WTC11 (cell line): ENCODE measurements at regions not wholly inside any gene's neighbourhood (a gene's known extent, or its start where the extent isn't known, plus 50 kb on each side); places are given as distances from the start of the nearest gene placed in this dataset.

ENCODE experiments used
- ATAC-seq: fragments of 200-7000 bp; cut with Tn5 transposase; 2 replicates; pipeline ENCODE4 v1.10.0; 2021; ENCODE audit warnings: mild to moderate bottlenecking, moderate library complexity
- CTCF ChIA-PET: fragments of 300-600 bp; sonication (Branson Sonifier 250); formaldehyde crosslinking; loops from one replicate; lab custom pipeline; 2021; ENCODE audit warnings: antibody characterized with exemption; lab: Charles Lee
- POLR2A ChIA-PET: fragments of 350-600 bp; sonication (Branson Sonifier 250); formaldehyde crosslinking; loops from one replicate; lab custom pipeline; 2021; ENCODE audit warnings: antibody characterized with exemption; lab: Charles Lee
- DNase-seq: peaks from one replicate; pipeline ENCODE4 v3.0.0; 2021; ENCODE audit warnings: low spot score
- H3K27ac Mint-ChIP-seq: 2 replicates; pipeline ENCODE4 v1.8.0; 2021; ENCODE audit warnings: mixed read lengths
- H3K27me3 Mint-ChIP-seq: 2 replicates; pipeline ENCODE4 v1.8.0; 2021; ENCODE audit warnings: low read depth, mild to moderate bottlenecking, moderate library complexity, mixed read lengths
- H3K36me3 Mint-ChIP-seq: 2 replicates; pipeline ENCODE4 v1.8.0; 2021; ENCODE audit warnings: mixed read lengths
- H3K4me1 Mint-ChIP-seq: 2 replicates; pipeline ENCODE4 v1.8.0; 2022; ENCODE audit warnings: mixed read lengths
- H3K4me3 Mint-ChIP-seq: 2 replicates; pipeline ENCODE4 v1.8.0; 2021; ENCODE audit warnings: mild to moderate bottlenecking, moderate library complexity, mixed read lengths
- H3K9me3 Mint-ChIP-seq: 2 replicates; pipeline ENCODE4 v1.8.0; 2021; ENCODE audit warnings: mixed read lengths
- CREB1 ChIP-seq: sonication (generic); formaldehyde crosslinking; IDR thresholded peaks from 2 replicates; pipeline ENCODE4 v1.8.0; 2023; ENCODE audit warnings: mild to moderate bottlenecking, missing genetic modification reagents
- ESRRA ChIP-seq: sonication (generic); formaldehyde crosslinking; IDR thresholded peaks from 2 replicates; pipeline ENCODE4 v1.8.1; 2022; ENCODE audit warnings: mild to moderate bottlenecking, missing genetic modification reagents, borderline replicate concordance
- FOXP1 ChIP-seq: sonication (generic); formaldehyde crosslinking; IDR thresholded peaks from 2 replicates; pipeline ENCODE4 v1.8.0; 2022; ENCODE audit warnings: missing genetic modification reagents, mild to moderate bottlenecking, moderate library complexity, borderline replicate concordance
- KAT7 ChIP-seq: sonication (generic); formaldehyde crosslinking; IDR thresholded peaks from 2 replicates; pipeline ENCODE4 v1.8.1; 2023; ENCODE audit warnings: missing genetic modification reagents, mild to moderate bottlenecking, borderline replicate concordance
- MXD4 ChIP-seq: fragments of 250-450 bp; sonication (Bioruptor Pico); IDR thresholded peaks from 2 replicates; pipeline ENCODE4 v1.8.0; 2021; ENCODE audit warnings: mild to moderate bottlenecking, moderate library complexity, borderline replicate concordance
- NR1H2 ChIP-seq: sonication (generic); formaldehyde crosslinking; IDR thresholded peaks from 2 replicates; pipeline ENCODE4 v1.9.0; 2021; ENCODE audit warnings: mild to moderate bottlenecking, moderate library complexity, missing genetic modification reagents
- SMAD3 ChIP-seq: sonication (generic); formaldehyde crosslinking; IDR thresholded peaks from 2 replicates; pipeline ENCODE4 v1.8.0; 2022; ENCODE audit warnings: missing genetic modification reagents, mild to moderate bottlenecking, borderline replicate concordance
- SP1 ChIP-seq: sonication (generic); formaldehyde crosslinking; conservative IDR thresholded peaks from 2 replicates; pipeline ENCODE4 v1.8.1; 2022; ENCODE audit warnings: missing genetic modification reagents
- TCF7 ChIP-seq: sonication (generic); formaldehyde crosslinking; IDR thresholded peaks from 2 replicates; pipeline ENCODE4 v1.8.0; 2022; ENCODE audit warnings: mild to moderate bottlenecking, low read depth, missing genetic modification reagents, moderate library complexity
- TEAD1 ChIP-seq: sonication (generic); formaldehyde crosslinking; IDR thresholded peaks from 2 replicates; pipeline ENCODE4 v1.8.0; 2022; ENCODE audit warnings: mild to moderate bottlenecking, missing genetic modification reagents
- TF ChIP-seq, protein P1 (sequence below): sonication (generic); formaldehyde crosslinking; IDR thresholded peaks from 2 replicates; pipeline ENCODE4 v1.8.1; 2023; ENCODE audit warnings: mild to moderate bottlenecking, missing genetic modification reagents, borderline replicate concordance
- TF ChIP-seq, protein P2 (sequence below): sonication (generic); formaldehyde crosslinking; IDR thresholded peaks from 2 replicates; pipeline ENCODE4 v1.8.0; 2022; ENCODE audit warnings: mild to moderate bottlenecking, missing genetic modification reagents
- TF ChIP-seq, protein P3 (sequence below): fragments of 250-450 bp; sonication (Bioruptor Pico); IDR thresholded peaks from 2 replicates; pipeline ENCODE4 v1.9.0; 2021; ENCODE audit warnings: mild to moderate bottlenecking
- TF ChIP-seq, protein P4 (sequence below): fragments of 250-450 bp; sonication (Bioruptor Pico); IDR thresholded peaks from 2 replicates; pipeline ENCODE4 v1.9.0; 2021; ENCODE audit warnings: mild to moderate bottlenecking
- TF ChIP-seq, protein P5 (sequence below): sonication (generic); formaldehyde crosslinking; IDR thresholded peaks from 2 replicates; pipeline ENCODE4 v1.8.1; 2023; ENCODE audit warnings: mild to moderate bottlenecking, missing genetic modification reagents
- TF ChIP-seq, protein P6 (sequence below): fragments of 250-450 bp; sonication (Bioruptor Pico); IDR thresholded peaks from 2 replicates; pipeline ENCODE4 v1.9.0; 2021; ENCODE audit warnings: moderate library complexity, mild to moderate bottlenecking, inconsistent platforms, borderline replicate concordance
- TF ChIP-seq, protein P7 (sequence below): sonication (generic); formaldehyde crosslinking; IDR thresholded peaks from 2 replicates; pipeline ENCODE4 v1.8.1; 2023; ENCODE audit warnings: mild to moderate bottlenecking, missing genetic modification reagents
- TF ChIP-seq, protein P8 (sequence below): sonication (generic); formaldehyde crosslinking; IDR thresholded peaks from 2 replicates; pipeline ENCODE4 v1.8.0; 2023; ENCODE audit warnings: missing genetic modification reagents
- TF ChIP-seq, protein P9 (sequence below): sonication (generic); formaldehyde crosslinking; IDR thresholded peaks from 2 replicates; pipeline ENCODE4 v1.8.0; 2022; ENCODE audit warnings: mild to moderate bottlenecking, missing genetic modification reagents

DNA sequence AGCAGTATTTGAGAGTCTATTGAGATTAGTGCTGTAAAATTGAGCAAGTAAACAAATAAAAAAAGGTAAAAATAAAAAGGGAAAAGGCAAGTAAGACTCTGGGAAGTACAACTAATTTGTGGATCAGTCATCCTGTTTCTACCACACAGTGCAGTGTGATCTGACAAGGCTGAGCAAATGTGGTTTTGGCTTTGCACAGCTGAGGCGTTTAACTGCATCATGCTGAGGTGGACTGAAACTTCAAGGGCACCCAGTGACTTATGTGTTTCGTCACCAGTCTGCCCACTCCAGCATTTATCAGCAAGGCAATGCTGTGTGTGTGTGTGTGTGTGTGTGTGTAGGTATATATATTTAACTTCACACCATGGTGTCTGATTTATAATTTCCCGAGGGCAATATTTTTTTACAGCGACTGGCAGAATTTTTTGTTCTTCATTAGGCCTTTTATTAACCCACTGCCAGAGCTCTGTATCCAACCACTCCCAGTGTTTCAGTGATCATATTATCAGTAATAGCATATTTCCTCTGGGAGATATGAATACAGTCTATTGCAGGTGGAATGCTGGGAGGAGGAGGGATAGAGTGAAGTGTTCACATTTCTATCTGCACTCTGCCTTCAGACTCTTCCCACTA is 131.5 kb upstream of the SATB1 start (continued):
- TF ChIP-seq, protein P1, sequence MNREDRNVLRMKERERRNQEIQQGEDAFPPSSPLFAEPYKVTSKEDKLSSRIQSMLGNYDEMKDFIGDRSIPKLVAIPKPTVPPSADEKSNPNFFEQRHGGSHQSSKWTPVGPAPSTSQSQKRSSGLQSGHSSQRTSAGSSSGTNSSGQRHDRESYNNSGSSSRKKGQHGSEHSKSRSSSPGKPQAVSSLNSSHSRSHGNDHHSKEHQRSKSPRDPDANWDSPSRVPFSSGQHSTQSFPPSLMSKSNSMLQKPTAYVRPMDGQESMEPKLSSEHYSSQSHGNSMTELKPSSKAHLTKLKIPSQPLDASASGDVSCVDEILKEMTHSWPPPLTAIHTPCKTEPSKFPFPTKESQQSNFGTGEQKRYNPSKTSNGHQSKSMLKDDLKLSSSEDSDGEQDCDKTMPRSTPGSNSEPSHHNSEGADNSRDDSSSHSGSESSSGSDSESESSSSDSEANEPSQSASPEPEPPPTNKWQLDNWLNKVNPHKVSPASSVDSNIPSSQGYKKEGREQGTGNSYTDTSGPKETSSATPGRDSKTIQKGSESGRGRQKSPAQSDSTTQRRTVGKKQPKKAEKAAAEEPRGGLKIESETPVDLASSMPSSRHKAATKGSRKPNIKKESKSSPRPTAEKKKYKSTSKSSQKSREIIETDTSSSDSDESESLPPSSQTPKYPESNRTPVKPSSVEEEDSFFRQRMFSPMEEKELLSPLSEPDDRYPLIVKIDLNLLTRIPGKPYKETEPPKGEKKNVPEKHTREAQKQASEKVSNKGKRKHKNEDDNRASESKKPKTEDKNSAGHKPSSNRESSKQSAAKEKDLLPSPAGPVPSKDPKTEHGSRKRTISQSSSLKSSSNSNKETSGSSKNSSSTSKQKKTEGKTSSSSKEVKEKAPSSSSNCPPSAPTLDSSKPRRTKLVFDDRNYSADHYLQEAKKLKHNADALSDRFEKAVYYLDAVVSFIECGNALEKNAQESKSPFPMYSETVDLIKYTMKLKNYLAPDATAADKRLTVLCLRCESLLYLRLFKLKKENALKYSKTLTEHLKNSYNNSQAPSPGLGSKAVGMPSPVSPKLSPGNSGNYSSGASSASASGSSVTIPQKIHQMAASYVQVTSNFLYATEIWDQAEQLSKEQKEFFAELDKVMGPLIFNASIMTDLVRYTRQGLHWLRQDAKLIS (CRISPR knock-in tag): no peak
- TF ChIP-seq, protein P2, sequence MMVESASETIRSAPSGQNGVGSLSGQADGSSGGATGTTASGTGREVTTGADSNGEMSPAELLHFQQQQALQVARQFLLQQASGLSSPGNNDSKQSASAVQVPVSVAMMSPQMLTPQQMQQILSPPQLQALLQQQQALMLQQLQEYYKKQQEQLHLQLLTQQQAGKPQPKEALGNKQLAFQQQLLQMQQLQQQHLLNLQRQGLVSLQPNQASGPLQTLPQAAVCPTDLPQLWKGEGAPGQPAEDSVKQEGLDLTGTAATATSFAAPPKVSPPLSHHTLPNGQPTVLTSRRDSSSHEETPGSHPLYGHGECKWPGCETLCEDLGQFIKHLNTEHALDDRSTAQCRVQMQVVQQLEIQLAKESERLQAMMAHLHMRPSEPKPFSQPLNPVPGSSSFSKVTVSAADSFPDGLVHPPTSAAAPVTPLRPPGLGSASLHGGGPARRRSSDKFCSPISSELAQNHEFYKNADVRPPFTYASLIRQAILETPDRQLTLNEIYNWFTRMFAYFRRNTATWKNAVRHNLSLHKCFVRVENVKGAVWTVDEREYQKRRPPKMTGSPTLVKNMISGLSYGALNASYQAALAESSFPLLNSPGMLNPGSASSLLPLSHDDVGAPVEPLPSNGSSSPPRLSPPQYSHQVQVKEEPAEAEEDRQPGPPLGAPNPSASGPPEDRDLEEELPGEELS: no peak
- TF ChIP-seq KAT7 (CRISPR knock-in tag): no peak
- no peak for TF ChIP-seq TCF7 (CRISPR knock-in tag)
- no peak for TF ChIP-seq TEAD1 (CRISPR knock-in tag)
- no peak for TF ChIP-seq SP1
- TF ChIP-seq CREB1 (CRISPR knock-in tag): no peak
- TF ChIP-seq, protein P3, sequence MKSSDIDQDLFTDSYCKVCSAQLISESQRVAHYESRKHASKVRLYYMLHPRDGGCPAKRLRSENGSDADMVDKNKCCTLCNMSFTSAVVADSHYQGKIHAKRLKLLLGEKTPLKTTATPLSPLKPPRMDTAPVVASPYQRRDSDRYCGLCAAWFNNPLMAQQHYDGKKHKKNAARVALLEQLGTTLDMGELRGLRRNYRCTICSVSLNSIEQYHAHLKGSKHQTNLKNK (CRISPR knock-in tag): no peak
- TF ChIP-seq, protein P4, sequence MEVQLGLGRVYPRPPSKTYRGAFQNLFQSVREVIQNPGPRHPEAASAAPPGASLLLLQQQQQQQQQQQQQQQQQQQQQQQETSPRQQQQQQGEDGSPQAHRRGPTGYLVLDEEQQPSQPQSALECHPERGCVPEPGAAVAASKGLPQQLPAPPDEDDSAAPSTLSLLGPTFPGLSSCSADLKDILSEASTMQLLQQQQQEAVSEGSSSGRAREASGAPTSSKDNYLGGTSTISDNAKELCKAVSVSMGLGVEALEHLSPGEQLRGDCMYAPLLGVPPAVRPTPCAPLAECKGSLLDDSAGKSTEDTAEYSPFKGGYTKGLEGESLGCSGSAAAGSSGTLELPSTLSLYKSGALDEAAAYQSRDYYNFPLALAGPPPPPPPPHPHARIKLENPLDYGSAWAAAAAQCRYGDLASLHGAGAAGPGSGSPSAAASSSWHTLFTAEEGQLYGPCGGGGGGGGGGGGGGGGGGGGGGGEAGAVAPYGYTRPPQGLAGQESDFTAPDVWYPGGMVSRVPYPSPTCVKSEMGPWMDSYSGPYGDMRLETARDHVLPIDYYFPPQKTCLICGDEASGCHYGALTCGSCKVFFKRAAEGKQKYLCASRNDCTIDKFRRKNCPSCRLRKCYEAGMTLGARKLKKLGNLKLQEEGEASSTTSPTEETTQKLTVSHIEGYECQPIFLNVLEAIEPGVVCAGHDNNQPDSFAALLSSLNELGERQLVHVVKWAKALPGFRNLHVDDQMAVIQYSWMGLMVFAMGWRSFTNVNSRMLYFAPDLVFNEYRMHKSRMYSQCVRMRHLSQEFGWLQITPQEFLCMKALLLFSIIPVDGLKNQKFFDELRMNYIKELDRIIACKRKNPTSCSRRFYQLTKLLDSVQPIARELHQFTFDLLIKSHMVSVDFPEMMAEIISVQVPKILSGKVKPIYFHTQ: no peak
- TF ChIP-seq ESRRA (CRISPR knock-in tag): no peak

DNA sequence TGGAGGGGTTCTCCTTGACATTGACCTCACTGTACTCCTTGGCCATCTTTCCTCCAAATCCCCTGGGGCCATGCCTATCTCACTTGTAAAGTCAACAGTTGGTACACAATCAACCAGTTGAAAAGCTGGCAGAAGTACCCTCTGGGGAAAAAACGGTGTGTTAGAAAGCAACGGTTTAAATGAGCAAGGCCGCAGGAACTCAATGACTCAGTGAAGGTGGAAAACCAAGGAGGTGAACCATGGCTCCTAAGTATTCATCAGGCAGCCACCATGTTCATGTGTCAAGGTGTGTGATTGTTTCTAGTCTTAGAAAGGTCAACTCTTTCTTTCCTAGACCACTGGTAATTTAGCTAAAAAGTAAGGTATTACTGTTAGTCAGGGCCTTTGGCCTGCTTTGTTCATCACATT is 130.9 kb upstream of the SATB1 start:
- no peaks in the 10 kb centered on the region for H3K36me3 Mint-ChIP-seq
- CTCF ChIA-PET: interaction anchor here (0.7 kb wide), 1 partner anchor 223 kb away, joined by 3 read pairs; no protein-coding TSS in a partner anchor
- no peak for ATAC-seq
- no peak for TF ChIP-seq MXD4 (CRISPR knock-in tag)
- TF ChIP-seq SMAD3 (CRISPR knock-in tag): no peak
- TF ChIP-seq, protein P5, sequence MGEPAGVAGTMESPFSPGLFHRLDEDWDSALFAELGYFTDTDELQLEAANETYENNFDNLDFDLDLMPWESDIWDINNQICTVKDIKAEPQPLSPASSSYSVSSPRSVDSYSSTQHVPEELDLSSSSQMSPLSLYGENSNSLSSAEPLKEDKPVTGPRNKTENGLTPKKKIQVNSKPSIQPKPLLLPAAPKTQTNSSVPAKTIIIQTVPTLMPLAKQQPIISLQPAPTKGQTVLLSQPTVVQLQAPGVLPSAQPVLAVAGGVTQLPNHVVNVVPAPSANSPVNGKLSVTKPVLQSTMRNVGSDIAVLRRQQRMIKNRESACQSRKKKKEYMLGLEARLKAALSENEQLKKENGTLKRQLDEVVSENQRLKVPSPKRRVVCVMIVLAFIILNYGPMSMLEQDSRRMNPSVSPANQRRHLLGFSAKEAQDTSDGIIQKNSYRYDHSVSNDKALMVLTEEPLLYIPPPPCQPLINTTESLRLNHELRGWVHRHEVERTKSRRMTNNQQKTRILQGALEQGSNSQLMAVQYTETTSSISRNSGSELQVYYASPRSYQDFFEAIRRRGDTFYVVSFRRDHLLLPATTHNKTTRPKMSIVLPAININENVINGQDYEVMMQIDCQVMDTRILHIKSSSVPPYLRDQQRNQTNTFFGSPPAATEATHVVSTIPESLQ (CRISPR knock-in tag): no peak
- no peak for TF ChIP-seq FOXP1 (CRISPR knock-in tag)
- no peak for TF ChIP-seq ESRRA (CRISPR knock-in tag)
- no peak for TF ChIP-seq CREB1 (CRISPR knock-in tag)
- no peak for TF ChIP-seq NR1H2
- TF ChIP-seq, protein P6, sequence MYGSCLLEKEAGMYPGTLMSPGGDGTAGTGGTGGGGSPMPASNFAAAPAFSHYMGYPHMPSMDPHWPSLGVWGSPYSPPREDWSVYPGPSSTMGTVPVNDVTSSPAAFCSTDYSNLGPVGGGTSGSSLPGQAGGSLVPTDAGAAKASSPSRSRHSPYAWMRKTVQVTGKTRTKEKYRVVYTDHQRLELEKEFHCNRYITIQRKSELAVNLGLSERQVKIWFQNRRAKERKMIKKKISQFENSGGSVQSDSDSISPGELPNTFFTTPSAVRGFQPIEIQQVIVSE: no peak
- TF ChIP-seq, protein P7, sequence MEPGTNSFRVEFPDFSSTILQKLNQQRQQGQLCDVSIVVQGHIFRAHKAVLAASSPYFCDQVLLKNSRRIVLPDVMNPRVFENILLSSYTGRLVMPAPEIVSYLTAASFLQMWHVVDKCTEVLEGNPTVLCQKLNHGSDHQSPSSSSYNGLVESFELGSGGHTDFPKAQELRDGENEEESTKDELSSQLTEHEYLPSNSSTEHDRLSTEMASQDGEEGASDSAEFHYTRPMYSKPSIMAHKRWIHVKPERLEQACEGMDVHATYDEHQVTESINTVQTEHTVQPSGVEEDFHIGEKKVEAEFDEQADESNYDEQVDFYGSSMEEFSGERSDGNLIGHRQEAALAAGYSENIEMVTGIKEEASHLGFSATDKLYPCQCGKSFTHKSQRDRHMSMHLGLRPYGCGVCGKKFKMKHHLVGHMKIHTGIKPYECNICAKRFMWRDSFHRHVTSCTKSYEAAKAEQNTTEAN (CRISPR knock-in tag): no peak
- TF ChIP-seq, protein P8, sequence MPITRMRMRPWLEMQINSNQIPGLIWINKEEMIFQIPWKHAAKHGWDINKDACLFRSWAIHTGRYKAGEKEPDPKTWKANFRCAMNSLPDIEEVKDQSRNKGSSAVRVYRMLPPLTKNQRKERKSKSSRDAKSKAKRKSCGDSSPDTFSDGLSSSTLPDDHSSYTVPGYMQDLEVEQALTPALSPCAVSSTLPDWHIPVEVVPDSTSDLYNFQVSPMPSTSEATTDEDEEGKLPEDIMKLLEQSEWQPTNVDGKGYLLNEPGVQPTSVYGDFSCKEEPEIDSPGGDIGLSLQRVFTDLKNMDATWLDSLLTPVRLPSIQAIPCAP (CRISPR knock-in tag): no peak
- TF ChIP-seq, protein P9, sequence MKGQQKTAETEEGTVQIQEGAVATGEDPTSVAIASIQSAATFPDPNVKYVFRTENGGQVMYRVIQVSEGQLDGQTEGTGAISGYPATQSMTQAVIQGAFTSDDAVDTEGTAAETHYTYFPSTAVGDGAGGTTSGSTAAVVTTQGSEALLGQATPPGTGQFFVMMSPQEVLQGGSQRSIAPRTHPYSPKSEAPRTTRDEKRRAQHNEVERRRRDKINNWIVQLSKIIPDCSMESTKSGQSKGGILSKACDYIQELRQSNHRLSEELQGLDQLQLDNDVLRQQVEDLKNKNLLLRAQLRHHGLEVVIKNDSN (CRISPR knock-in tag): no peak

More for the DNA sequence above, 130.9 kb upstream of the SATB1 start:
- POLR2A ChIA-PET: interaction anchor here (1.1 kb wide), 1 partner anchor 202 kb away, joined by 9 read pairs; no protein-coding TSS in a partner anchor
- no peak overlapping the region for H3K27ac Mint-ChIP-seq
- no peak for DNase-seq
- H3K9me3 Mint-ChIP-seq: no peaks in the 10 kb centered on the region
- no peaks in the 10 kb centered on the region for H3K27me3 Mint-ChIP-seq
- peaks cover 27% of the 10 kb centered on the region for H3K4me1 Mint-ChIP-seq
- no peak overlapping the region for H3K4me3 Mint-ChIP-seq
